Large intestine (tissue), 3 donors: ENCODE measurements at regions not wholly inside any gene's neighbourhood (a gene's known extent, or its start where the extent isn't known, plus 50 kb on each side); places are given as distances from the start of the nearest gene placed in this dataset.
A peak's percentile ranks its signal among the peaks of the same experiment; 100 is the strongest.
"Not testable (repeated sequence)": the region's sequence is repeated elsewhere in the genome, so short reads cannot be mapped to it uniquely, and the experiment has no call there.

ENCODE experiments used
- DNase-seq, 2 donors: peaks; one replicate each; pipeline versions ENCODE4 v3.0.0 to v3.0.0-alpha.2; 2013
- H3K27ac ChIP-seq: one replicate; pipeline ENCODE4 v1.5.1; 2013; ENCODE audit warnings: low read length
- H3K27me3 ChIP-seq: 2 replicates; pipeline ENCODE4 v1.6.1; 2013; ENCODE audit warnings: low read length; ENCODE audit not compliant: control insufficient read depth, insufficient read depth
- H3K36me3 ChIP-seq: 2 replicates; pipeline ENCODE4 v1.6.1; 2013; ENCODE audit warnings: low read length; ENCODE audit not compliant: control insufficient read depth, insufficient read depth
- H3K4me1 ChIP-seq: one replicate; pipeline ENCODE4 v1.6.1; 2013; ENCODE audit warnings: low read length; ENCODE audit not compliant: control insufficient read depth, insufficient read depth
- H3K4me3 ChIP-seq: one replicate; pipeline ENCODE4 v1.5.1; 2013; ENCODE audit warnings: low read length
- H3K9me3 ChIP-seq: one replicate; pipeline ENCODE4 v1.6.1; 2013; ENCODE audit warnings: mild to moderate bottlenecking, low read depth, low read length, moderate library complexity; ENCODE audit not compliant: control insufficient read depth
- WGBS: methylation state at CpG from one replicate; pipeline ENCODE4 v1.1.5; 2013; ENCODE audit warnings: low lambda C conversion rate; ENCODE audit not compliant: insufficient coverage; 5-methylcytosine and 5-hydroxymethylcytosine counted together

DNA sequence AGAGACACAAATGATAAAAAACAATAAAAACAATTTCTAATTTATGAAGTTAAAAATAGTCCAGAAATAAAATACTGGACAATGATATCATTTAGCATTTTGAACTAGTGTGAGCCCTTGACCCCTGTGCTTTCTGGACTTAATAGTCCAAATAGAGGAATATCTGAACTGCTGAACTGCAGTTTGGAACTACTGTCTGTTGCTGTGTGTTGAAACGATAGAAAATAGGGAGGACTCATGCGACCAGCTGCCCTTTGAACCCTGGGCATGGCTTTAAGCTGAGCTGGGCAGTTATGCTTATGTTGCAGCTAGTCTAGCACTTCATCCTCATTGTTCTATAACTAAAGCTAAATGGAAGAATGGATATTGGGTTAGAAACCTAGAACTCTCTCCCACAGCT, 99.5 kb downstream of the FMR1NB start:
- Histone ChIP-seq H3K36me3 (no peaks in the 10 kb centered on the region), H3K4me3 (no peak overlapping the region), H3K27me3 (no peaks in the 10 kb centered on the region), H3K4me1 (no peaks in the 10 kb centered on the region), H3K27ac (no peak overlapping the region), H3K9me3 (no peaks in the 10 kb centered on the region)
- no CpG with 5 or more reads among the region's 2 CpGs for WGBS
- peak; percentile 1 to 16 for DNase-seq

DNA sequence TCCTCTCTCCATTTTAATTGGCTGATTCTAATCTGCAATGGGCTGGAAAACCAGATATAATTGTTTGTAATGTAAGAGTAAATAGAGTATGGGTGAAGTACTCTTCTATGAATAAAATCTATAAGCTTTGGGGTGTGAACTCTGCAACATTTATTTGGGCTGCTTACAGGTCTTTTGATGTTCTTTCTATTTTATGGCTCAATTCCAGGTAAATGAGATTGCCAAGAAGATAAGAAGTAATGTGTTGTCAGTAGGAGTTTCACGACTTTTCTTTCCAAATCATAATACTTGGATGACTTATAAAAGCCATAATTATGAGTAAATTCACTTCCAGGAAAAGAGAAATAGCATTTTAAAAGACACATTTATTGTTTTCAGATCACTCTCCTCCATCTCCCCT, 103.5 kb downstream of the FMR1NB start:
- Histone ChIP-seq H3K36me3 (no peaks in the 10 kb centered on the region), H3K9me3 (no peaks in the 10 kb centered on the region), H3K27me3 (no peaks in the 10 kb centered on the region), H3K4me1 (no peaks in the 10 kb centered on the region), H3K4me3 (no peak overlapping the region), H3K27ac (no peak overlapping the region)
- no peak for DNase-seq
- WGBS: no CpG with 5 or more reads among the region's 1 CpG

DNA sequence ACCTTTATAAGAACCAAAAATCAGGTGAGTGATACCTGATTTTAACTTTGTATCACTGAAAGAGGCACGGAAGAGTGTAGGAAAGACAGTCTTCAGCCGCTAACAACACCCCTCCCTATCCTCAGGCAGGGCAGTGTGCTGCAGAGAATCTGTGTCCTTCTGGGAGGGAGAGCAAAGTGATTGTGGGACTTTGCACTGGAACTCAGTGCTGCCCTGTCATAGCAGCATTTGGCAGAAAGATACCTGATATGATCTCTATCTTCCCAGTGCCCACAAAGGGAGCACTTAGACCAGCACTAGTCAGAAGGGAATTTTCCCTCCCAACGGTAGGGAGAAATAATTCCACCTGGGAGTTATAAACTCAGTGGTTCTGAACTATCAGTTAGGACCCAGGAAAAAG, 139.0 kb downstream of the FMR1NB start:
- no CpG with 5 or more reads among the region's 3 CpGs for WGBS
- no peak overlapping the region for H3K27ac ChIP-seq
- peak in 1 of 2 donors; percentile 33 for DNase-seq

DNA sequence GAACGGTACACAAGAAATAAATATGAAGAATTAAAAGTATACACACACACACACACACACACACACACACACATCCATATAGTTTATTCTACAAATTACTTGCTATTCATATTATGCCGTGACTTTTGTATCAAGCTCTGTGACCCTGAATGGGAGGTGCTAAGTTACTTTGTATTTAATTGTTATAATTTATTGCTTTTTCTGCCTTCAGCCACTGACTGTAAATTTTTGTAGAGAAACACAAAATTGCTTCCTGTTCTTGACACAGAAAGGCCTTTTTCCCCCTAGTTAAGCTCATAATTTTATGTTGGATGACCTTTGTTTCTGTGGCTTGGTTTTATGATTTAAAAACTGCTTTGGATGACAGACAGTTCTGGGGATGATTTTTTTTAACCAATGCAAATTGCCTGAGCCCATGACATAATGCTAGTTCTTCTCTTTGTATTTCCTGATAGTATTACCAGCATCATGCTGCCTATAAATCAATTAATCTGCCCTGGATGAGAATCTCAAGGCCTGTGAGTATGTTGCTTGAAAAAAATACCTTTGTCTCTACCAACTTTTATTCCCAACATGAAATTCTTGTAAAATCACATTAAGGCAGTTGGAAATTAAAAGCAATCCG, 140.0 kb downstream of the FMR1NB start:
- Histone ChIP-seq H3K27me3 (no peaks in the 10 kb centered on the region), H3K9me3 (peaks cover 3% of the 10 kb centered on the region), H3K4me3 (no peak overlapping the region), H3K27ac (no peak overlapping the region), H3K4me1 (no peaks in the 10 kb centered on the region), H3K36me3 (no peaks in the 10 kb centered on the region)
- DNase-seq: peak in 1 of 2 donors; percentile 40
- WGBS: no CpG with 5 or more reads among the region's 3 CpGs

More for the DNA sequence above, 139.0 kb downstream of the FMR1NB start:
- no peaks in the 10 kb centered on the region for H3K36me3 ChIP-seq
- no peaks in the 10 kb centered on the region for H3K4me1 ChIP-seq
- no peak overlapping the region for H3K4me3 ChIP-seq
- H3K9me3 ChIP-seq: peaks cover 3% of the 10 kb centered on the region
- no peaks in the 10 kb centered on the region for H3K27me3 ChIP-seq

DNA sequence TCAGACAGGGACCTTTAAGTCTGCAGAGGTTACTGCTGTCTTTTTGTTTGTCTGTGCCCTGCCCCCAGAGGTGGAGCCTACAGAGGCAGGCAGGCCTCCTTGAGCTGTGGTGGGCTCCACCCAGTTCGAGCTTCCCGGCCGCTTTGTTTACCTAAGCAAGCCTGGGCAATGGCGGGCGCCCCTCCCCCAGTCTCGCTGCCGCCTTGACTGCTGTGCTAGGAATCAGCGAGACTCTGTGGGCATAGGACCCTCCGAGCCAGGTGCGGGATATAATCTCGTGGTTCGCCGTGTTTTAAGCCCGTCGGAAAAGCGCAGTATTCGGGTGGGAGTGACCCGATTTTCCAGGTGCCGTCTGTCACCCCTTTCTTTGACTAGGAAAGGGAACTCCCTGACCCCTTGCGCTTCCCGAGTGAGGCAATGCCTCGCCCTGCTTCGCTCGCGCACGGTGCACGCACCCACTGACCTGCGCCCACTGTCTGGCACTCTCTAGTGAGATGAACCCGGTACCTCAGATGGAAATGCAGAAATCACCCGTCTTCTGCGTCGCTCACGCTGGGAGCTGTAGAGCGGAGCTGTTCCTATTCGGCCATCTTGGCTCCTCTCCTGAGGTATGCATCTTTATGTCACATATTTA, 147.9 kb downstream of the FMR1NB start:
- WGBS: no CpG with 5 or more reads among the region's 35 CpGs
- not testable (repeated sequence) for H3K4me1 ChIP-seq, H3K9me3 ChIP-seq, DNase-seq, H3K27me3 ChIP-seq, H3K36me3 ChIP-seq, H3K27ac ChIP-seq, H3K4me3 ChIP-seq

DNA sequence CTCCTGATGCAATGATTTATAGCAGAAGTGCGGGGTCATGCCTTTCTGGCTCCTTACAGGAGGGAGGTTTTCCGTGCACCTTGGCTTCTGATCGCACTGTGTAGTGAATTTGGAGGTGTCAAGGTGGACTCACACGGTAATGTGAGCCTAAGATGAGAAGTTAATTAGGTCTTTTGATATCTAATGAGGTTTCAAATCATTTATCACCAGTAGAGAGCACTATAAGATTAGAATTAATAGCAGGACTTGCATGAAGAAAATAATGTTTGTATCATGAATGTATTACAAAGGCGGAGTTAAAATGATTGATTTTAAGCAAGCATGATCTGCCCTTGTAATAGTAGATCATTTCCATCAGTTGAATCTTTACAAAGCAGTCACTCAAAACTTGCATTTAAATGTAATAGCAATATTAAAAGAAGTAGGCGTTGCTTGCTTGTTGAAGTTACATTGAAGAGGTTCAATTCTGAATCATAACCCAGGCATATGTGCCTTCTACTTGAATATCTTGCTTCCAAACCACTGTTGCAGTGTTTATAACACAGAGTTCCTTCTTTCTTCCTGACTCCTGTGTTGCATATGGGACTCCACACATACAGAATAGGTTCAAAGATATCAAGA, 152.1 kb downstream of the FMR1NB start:
- Histone ChIP-seq H3K4me3 (no peak overlapping the region), H3K9me3 (no peaks in the 10 kb centered on the region), H3K36me3 (no peaks in the 10 kb centered on the region), H3K27me3 (no peaks in the 10 kb centered on the region), H3K4me1 (no peaks in the 10 kb centered on the region), H3K27ac (no peak overlapping the region)
- peak in 1 of 2 donors; percentile 4 for DNase-seq
- WGBS: no CpG with 5 or more reads among the region's 6 CpGs

DNA sequence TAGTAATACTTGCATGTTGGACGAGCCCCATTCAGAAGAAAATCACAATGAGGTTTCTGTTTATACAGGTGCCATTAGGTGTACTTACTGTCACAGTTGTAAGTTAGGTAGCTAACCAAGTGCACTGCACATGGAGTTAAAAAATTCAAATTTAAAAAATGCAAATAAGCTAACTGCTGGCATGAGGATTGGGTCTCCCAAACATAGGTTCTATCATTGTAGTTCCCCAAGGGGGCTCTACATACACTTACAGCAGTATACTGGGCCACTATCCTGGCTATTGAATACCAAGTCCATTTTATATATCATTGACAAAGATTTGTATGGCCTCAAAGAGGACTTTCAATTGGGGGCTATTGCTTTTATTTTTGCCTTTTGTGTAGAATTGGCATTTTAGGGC, 153.4 kb downstream of the FMR1NB start:
- Histone ChIP-seq H3K27me3 (no peaks in the 10 kb centered on the region), H3K9me3 (no peaks in the 10 kb centered on the region), H3K4me3 (no peak overlapping the region), H3K36me3 (no peaks in the 10 kb centered on the region), H3K27ac (no peak overlapping the region), H3K4me1 (no peaks in the 10 kb centered on the region)
- no peak for DNase-seq
- no CpG with 5 or more reads among the region's 1 CpG for WGBS

DNA sequence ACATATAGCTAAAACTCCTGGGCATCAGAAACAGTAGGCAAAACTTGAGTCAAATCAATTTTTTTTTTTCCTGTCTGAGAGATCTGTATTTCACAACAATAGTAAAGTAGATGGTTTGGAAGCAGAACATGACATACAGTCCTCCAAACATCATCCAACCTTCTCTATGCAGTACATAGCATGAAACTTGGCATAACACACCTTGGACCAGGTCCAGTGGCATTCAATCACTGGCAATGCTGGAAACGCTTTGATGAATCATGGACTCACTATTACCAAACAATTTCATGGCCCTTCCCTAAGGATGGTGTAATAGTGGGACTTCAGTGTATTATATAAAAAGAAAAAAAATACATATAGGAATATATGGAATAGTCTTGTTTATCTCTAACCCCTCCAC, 154.6 kb downstream of the FMR1NB start:
- DNase-seq: no peak
- Histone ChIP-seq H3K27me3 (no peaks in the 10 kb centered on the region), H3K4me1 (no peaks in the 10 kb centered on the region), H3K9me3 (no peaks in the 10 kb centered on the region), H3K36me3 (no peaks in the 10 kb centered on the region), H3K4me3 (no peak overlapping the region), H3K27ac (no peak overlapping the region)
- no CpG with 5 or more reads among the region's 1 CpG for WGBS

DNA sequence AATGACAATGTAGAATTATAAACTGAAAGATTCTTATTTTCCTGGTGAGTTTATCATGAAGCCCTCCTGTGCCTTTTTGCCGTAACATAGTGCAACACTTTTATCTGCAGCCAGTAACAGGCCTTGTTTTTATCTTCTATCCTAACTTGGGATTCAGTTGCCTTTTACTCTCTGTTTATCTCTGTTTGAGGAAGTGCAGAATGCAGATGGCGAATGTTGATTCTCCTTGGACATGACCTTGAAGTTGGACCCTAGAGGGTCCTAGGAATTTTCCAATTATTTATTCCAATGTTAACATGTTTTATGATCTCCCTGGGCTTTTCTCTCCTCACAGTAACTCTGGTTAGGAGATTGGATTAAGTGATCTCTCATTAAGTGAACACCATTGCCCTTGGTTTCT, 165.0 kb downstream of the FMR1NB start:
- DNase-seq: no peak
- H3K4me3 ChIP-seq: no peak overlapping the region
- H3K27ac ChIP-seq: no peak overlapping the region
- no peaks in the 10 kb centered on the region for H3K9me3 ChIP-seq
- no peaks in the 10 kb centered on the region for H3K36me3 ChIP-seq
- H3K27me3 ChIP-seq: no peaks in the 10 kb centered on the region
- H3K4me1 ChIP-seq: no peaks in the 10 kb centered on the region
- no CpG with 5 or more reads among the region's 2 CpGs for WGBS

DNA sequence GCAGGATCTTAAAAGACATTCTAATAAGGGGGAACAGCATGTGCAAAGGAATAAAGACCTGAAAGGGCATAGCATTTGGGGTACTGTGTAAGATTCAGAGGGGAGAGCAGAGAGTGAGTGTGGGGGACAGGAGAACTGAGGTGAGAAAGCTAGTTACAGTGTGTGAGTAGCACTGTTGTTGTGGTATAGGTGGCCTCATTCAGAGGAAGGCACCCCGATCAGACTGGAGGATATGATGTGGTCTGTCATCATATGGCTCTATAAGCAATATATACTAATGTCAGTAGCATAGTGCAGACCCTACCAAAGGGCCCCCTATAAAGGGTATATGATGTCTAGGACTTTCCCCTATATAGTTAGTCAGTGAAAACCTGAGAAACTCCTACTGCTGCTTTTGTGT, 175.8 kb downstream of the FMR1NB start:
- no peaks in the 10 kb centered on the region for H3K36me3 ChIP-seq
- H3K9me3 ChIP-seq: no peaks in the 10 kb centered on the region
- H3K4me1 ChIP-seq: peaks cover 11% of the 10 kb centered on the region
- WGBS: no CpG with 5 or more reads among the region's 1 CpG
- H3K27ac ChIP-seq: no peak overlapping the region
- no peak overlapping the region for H3K4me3 ChIP-seq
- H3K27me3 ChIP-seq: no peaks in the 10 kb centered on the region
- DNase-seq: no peak

DNA sequence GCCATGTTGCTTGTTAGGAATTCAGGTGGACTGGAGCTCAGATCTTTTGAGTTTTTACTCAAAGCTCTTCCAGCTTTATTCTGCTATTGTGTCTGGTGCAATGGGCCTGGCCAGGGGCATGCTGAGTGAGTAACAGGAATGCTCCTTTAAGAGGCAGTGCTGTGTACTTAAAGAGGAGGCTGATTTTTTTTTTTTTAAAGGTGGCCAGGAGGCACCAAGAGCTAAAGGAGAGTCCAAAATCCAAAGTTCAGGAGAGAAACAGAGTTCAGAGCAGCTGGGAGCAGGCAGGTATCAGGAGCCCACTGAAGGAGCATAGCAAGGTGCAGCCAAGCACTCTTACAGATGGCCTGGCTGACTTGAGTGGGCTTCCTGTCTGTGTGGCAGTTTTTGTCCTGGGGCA, 178.7 kb downstream of the FMR1NB start:
- Histone ChIP-seq H3K4me3 (no peak overlapping the region), H3K27me3 (no peaks in the 10 kb centered on the region), H3K4me1 (peaks cover 12% of the 10 kb centered on the region), H3K36me3 (no peaks in the 10 kb centered on the region), H3K9me3 (no peaks in the 10 kb centered on the region), H3K27ac (peak overlapping the region; percentile 64)
- peak; percentile 32 to 73 for DNase-seq
